Keratinocyte (primary cell): ENCODE measurements at regions not wholly inside any gene's neighbourhood (a gene's known extent, or its start where the extent isn't known, plus 50 kb on each side); places are given as distances from the start of the nearest gene placed in this dataset.

Experiments used
- CTCF ChIP-seq, 3 experiments: IDR thresholded peaks in 1 of 3; conservative IDR thresholded peaks in 1 of 3; optimal IDR thresholded peaks in 1 of 3; 2 replicates in 2 of 3; 3 replicates in 1 of 3; pipeline versions ENCODE3 to v1.5.1; 2011; ENCODE audit warnings: low read length in 3 of 3, mild to moderate bottlenecking in 3 of 3, moderate library complexity in 2 of 3, control low read depth in 1 of 3, inconsistent platforms in 1 of 3; ENCODE audit not compliant: insufficient read depth in 2 of 3; ENCODE audit errors: extremely low read depth in 1 of 3
- EZH2 ChIP-seq: IDR thresholded peaks from one replicate; pipeline ENCODE4 v1.6.1; 2012; ENCODE audit warnings: inconsistent platforms, mild to moderate bottlenecking, low read length, moderate library complexity

- no peak for TF ChIP-seq CTCF (optimal IDR thresholded peaks at IDR 0.05 in 1 of 3, IDR thresholded peaks at IDR 0.05 in 1 of 3, conservative IDR thresholded peaks at IDR 0.05 in 1 of 3; ENCODE audit: extremely low read depth in 1 of 3, insufficient read depth in 2 of 3, low read length in 3 of 3)
- TF ChIP-seq EZH2 = no peak
Observed at GRCh38 chr5:175317872-175318271, 126.1 kb downstream of the DRD1 start.
